H1 (cell line): ENCODE measurements at regions not wholly inside any gene's neighbourhood (a gene's known extent, or its start where the extent isn't known, plus 50 kb on each side); places are given as distances from the start of the nearest gene placed in this dataset.

Experiments used
- CEBPB ChIP-seq: IDR thresholded peaks from 2 replicates; pipeline ENCODE4 v1.6.1; 2012; ENCODE audit warnings: low read depth, low read length
- RNF2 ChIP-seq: fragments of 200-900, 300-1000 bp; sonication (generic); IDR thresholded peaks from 2 replicates; pipeline ENCODE4 v1.7.1; 2016; ENCODE audit warnings: borderline replicate concordance, low read depth, mild to moderate bottlenecking, antibody characterized with exemption, low read length; ENCODE audit not compliant: poor library complexity, severe bottlenecking; ENCODE audit errors: missing control alignments
- TAF7 ChIP-seq: optimal IDR thresholded peaks from 2 replicates; pipeline ENCODE3; 2011; ENCODE audit warnings: low read depth, mild to moderate bottlenecking, inconsistent platforms, low read length, moderate library complexity, borderline replicate concordance

DNA sequence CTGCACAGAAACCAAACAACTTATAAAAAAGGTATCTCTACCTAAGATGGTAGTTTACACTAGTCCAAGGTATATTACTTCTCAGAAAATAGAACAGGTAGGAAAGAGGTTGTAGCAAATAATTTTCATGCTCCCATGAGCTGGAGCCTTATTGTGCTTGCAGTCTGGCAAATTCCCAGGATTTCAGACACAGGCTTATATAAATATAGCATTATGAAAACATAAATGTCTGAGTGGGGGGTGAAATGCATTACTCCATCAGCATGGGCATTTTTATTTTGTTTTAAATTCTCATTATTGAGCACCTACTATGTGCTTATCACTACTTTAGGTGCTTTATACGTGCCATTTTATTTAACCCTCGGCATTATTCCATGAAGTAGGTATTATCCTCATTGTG lies 83.0 kb upstream of the PHYHIPL start (continued):
- TF ChIP-seq CEBPB (no peak), RNF2 (no peak), TAF7 (no peak)
